A549 (cell line): ENCODE measurements at regions not wholly inside any gene's neighbourhood (a gene's known extent, or its start where the extent isn't known, plus 50 kb on each side); places are given as distances from the start of the nearest gene placed in this dataset.

Experiments used
- ATAC-seq, 2 experiments: fragments of 200-7000 bp in 1 of 2; fragments of >200 bp in 1 of 2; cut with Nextera tagmentation in 1 of 2; cut with Tn5 transposase in 1 of 2; 3 replicates each; pipeline versions ENCODE4 v1.8.0 to v1.9.1; 2018 to 2020; ENCODE audit warnings: mild to moderate bottlenecking in 1 of 2, moderate library complexity in 1 of 2
- CTCF ChIA-PET: fragments of 300-600 bp; sonication (Branson Sonifier 250); formaldehyde crosslinking; extraction: SDS; loops from one replicate; lab custom pipeline; 2021; ENCODE audit warnings: antibody characterized with exemption, inconsistent platforms; lab: Yijun Ruan, JAX
- POLR2A ChIA-PET: fragments of 350-600 bp; formaldehyde crosslinking; extraction: SDS; loops from one replicate; lab custom pipeline; 2021; ENCODE audit warnings: antibody characterized with exemption, inconsistent platforms; lab: Yijun Ruan, JAX
- DNase-seq, 2 experiments: peaks; one replicate each; pipeline versions ENCODE4 v3.0.0 to v3.0.0-alpha.2; 2011 to 2016; ENCODE audit warnings: low read depth in 1 of 2, low spot score in 1 of 2
- FAIRE-seq: peaks from 2 replicates; lab custom pipeline; 2011; peaks lifted over from hg19 to GRCh38; lab: Jason Lieb, UNC
- H3K27ac ChIP-seq, 2 experiments: fragments of >200 bp; sonication (Bioruptor Twin); formaldehyde crosslinking; 3 replicates each; pipeline ENCODE4 v1.5.1; 2016 to 2017
- H3K4me1 ChIP-seq: fragments of >200 bp; sonication (Bioruptor Twin); formaldehyde crosslinking; 3 replicates; pipeline ENCODE4 v1.6.1; 2016
- H3K4me2 ChIP-seq: fragments of >200 bp; sonication (Bioruptor Twin); formaldehyde crosslinking; 3 replicates; pipeline ENCODE4 v1.6.1; 2016
- H3K4me3 ChIP-seq: fragments of >200 bp; sonication (Bioruptor Twin); formaldehyde crosslinking; 3 replicates; pipeline ENCODE4 v1.5.1; 2016
- H3K9me3 ChIP-seq: fragments of >200 bp; sonication (Bioruptor Twin); formaldehyde crosslinking; 3 replicates; pipeline ENCODE4 v1.6.1; 2016
- BHLHE40 ChIP-seq: IDR thresholded peaks from 2 replicates; pipeline ENCODE4 v1.6.1; 2012; ENCODE audit warnings: low read depth, low read length, inconsistent platforms
- CBX2 ChIP-seq: fragments of 200-600 bp; sonication (generic); IDR thresholded peaks from 2 replicates; pipeline ENCODE4 v1.6.1; 2016; ENCODE audit warnings: low read depth, mild to moderate bottlenecking, borderline replicate concordance
- CBX8 ChIP-seq: fragments of 200-600 bp; sonication (generic); IDR thresholded peaks from 2 replicates; pipeline ENCODE4 v1.6.1; 2016
- CEBPB ChIP-seq, 2 experiments: fragments of >200 bp in 1 of 2; sonication (Bioruptor Twin) in 1 of 2; formaldehyde crosslinking in 1 of 2; IDR thresholded peaks; 2 replicates each; pipeline ENCODE4 v1.6.1; 2012 to 2016
- CHD2 ChIP-seq: fragments of 150-350 bp; IDR thresholded peaks from 2 replicates; pipeline ENCODE4 v1.6.1; 2014; ENCODE audit warnings: low read length; ENCODE audit not compliant: partially characterized antibody
- CHD4 ChIP-seq: fragments of 200-600 bp; sonication (generic); IDR thresholded peaks from 2 replicates; pipeline ENCODE4 v1.6.1; 2016; ENCODE audit warnings: antibody characterized with exemption, mild to moderate bottlenecking, borderline replicate concordance
- EHF ChIP-seq: fragments of 250-450 bp; sonication (Bioruptor Pico); IDR thresholded peaks from 2 replicates; pipeline ENCODE4 v1.5.0; 2020; ENCODE audit warnings: mild to moderate bottlenecking
- EP300 ChIP-seq, 2 experiments: fragments of >200 bp; sonication (Bioruptor Twin); formaldehyde crosslinking; IDR thresholded peaks; 2 replicates in 1 of 2; 3 replicates in 1 of 2; pipeline ENCODE4 v1.6.1; 2016 to 2017
- ESRRA ChIP-seq: fragments of 150-350 bp; IDR thresholded peaks from 2 replicates; pipeline ENCODE4 v1.6.1; 2014; ENCODE audit warnings: mild to moderate bottlenecking, low read length, borderline replicate concordance
- FOSB ChIP-seq: fragments of 250-450 bp; sonication (Bioruptor Pico); IDR thresholded peaks from 2 replicates; pipeline ENCODE4 v1.5.0; 2020; ENCODE audit warnings: mild to moderate bottlenecking, moderate library complexity
- FOSL2 ChIP-seq, 2 experiments: fragments of 450-650 bp in 1 of 2; fragments of >200 bp in 1 of 2; sonication (Bioruptor Twin) in 1 of 2; formaldehyde crosslinking; IDR thresholded peaks; 2 replicates each; pipeline versions ENCODE4 v1.5.0 to v1.6.1; 2016 to 2020; ENCODE audit warnings: mild to moderate bottlenecking in 1 of 2, moderate library complexity in 1 of 2
- FOXS1 ChIP-seq: fragments of 250-450 bp; sonication (Bioruptor Pico); IDR thresholded peaks from 2 replicates; pipeline ENCODE4 v1.5.0; 2020; ENCODE audit warnings: mild to moderate bottlenecking, moderate library complexity
- GATA3 ChIP-seq: IDR thresholded peaks from 2 replicates; pipeline ENCODE4 v1.6.1; 2012; ENCODE audit warnings: borderline replicate concordance
- HDAC2 ChIP-seq: fragments of 200-600 bp; sonication (generic); IDR thresholded peaks from 2 replicates; pipeline ENCODE4 v1.6.1; 2016
- HMGXB4 ChIP-seq: fragments of 250-450 bp; sonication (Bioruptor Pico); IDR thresholded peaks from 2 replicates; pipeline ENCODE4 v1.5.0; 2021; ENCODE audit warnings: mild to moderate bottlenecking, moderate library complexity, borderline replicate concordance
- HOXA7 ChIP-seq: fragments of 250-450 bp; sonication (Bioruptor Pico); IDR thresholded peaks from 2 replicates; pipeline ENCODE4 v1.5.0; 2020; ENCODE audit warnings: mild to moderate bottlenecking, moderate library complexity
- HOXB5 ChIP-seq: fragments of 250-450 bp; sonication (Bioruptor Pico); IDR thresholded peaks from 2 replicates; pipeline ENCODE4 v1.5.0; 2020; ENCODE audit warnings: mild to moderate bottlenecking, moderate library complexity
- JUN ChIP-seq, 2 experiments: fragments of >200 bp; sonication (Bioruptor Twin); formaldehyde crosslinking; IDR thresholded peaks; 2 replicates in 1 of 2; 3 replicates in 1 of 2; pipeline ENCODE4 v1.6.1; 2016 to 2017
- MAFK ChIP-seq: fragments of 450-650 bp; IDR thresholded peaks from 2 replicates; pipeline ENCODE4 v1.6.1; 2014; ENCODE audit not compliant: partially characterized antibody
- MAZ ChIP-seq: fragments of 150-350 bp; IDR thresholded peaks from 2 replicates; pipeline ENCODE4 v1.6.1; 2014; ENCODE audit warnings: antibody characterized with exemption, low read depth, low read length, borderline replicate concordance
- MYC ChIP-seq: IDR thresholded peaks from 2 replicates; pipeline ENCODE4 v1.6.1; 2012; ENCODE audit warnings: mild to moderate bottlenecking, inconsistent platforms, low read length, improper control_type of control experiment, borderline replicate concordance
- NFE2L2 ChIP-seq: fragments of 150-350 bp; conservative IDR thresholded peaks from 2 replicates; pipeline ENCODE4 v1.6.1; 2014; ENCODE audit warnings: low read length
- NR3C1 ChIP-seq: fragments of >200 bp; sonication (Bioruptor Twin); formaldehyde crosslinking; IDR thresholded peaks from 3 replicates; pipeline ENCODE4 v1.6.1; 2017
- PBX3 ChIP-seq: IDR thresholded peaks from 2 replicates; pipeline ENCODE4 v1.6.1; 2012
- POLR2A ChIP-seq: IDR thresholded peaks from 2 replicates; pipeline ENCODE4 v1.6.1; 2012; ENCODE audit warnings: mild to moderate bottlenecking, low read length
- POLR2AphosphoS2 ChIP-seq: conservative IDR thresholded peaks from 2 replicates; pipeline ENCODE4 v1.6.1; 2012; ENCODE audit warnings: low read length, improper control_type of control experiment, inconsistent platforms
- RARB ChIP-seq: fragments of 250-450 bp; sonication (Bioruptor Pico); IDR thresholded peaks from 2 replicates; pipeline ENCODE4 v1.8.0; 2021; ENCODE audit warnings: mild to moderate bottlenecking, moderate library complexity
- SREBF2 ChIP-seq: fragments of 450-650 bp; IDR thresholded peaks from 2 replicates; pipeline ENCODE4 v1.6.1; 2014; ENCODE audit warnings: mild to moderate bottlenecking, moderate library complexity
- TFCP2L1 ChIP-seq: fragments of 250-450 bp; sonication (Bioruptor Pico); IDR thresholded peaks from 2 replicates; pipeline ENCODE4 v1.5.0; 2021; ENCODE audit warnings: mild to moderate bottlenecking
- ZC3H11A ChIP-seq: fragments of 450-650 bp; IDR thresholded peaks from 2 replicates; pipeline ENCODE4 v1.6.1; 2014; ENCODE audit warnings: antibody characterized with exemption, mild to moderate bottlenecking
- ZSCAN20 ChIP-seq: fragments of 250-450 bp; sonication (Bioruptor Pico); IDR thresholded peaks from 2 replicates; pipeline ENCODE4 v1.8.0; 2022; ENCODE audit warnings: mild to moderate bottlenecking, moderate library complexity
- WGBS: methylation state at CpG from one replicate; pipeline ENCODE4 v1.1.6; 2017; ENCODE audit errors: missing lambda C conversion rate; 5-methylcytosine and 5-hydroxymethylcytosine counted together
- TF ChIP-seq, protein P1 (sequence below): fragments of >200 bp; sonication (Bioruptor Twin); formaldehyde crosslinking; IDR thresholded peaks from 2 replicates; pipeline ENCODE4 v1.6.1; 2016
- TF ChIP-seq, protein P2 (sequence below): fragments of 150-350 bp; IDR thresholded peaks from 2 replicates; pipeline ENCODE4 v1.6.1; 2014; ENCODE audit warnings: low read depth, mild to moderate bottlenecking, low read length
- TF ChIP-seq, protein P3 (sequence below): IDR thresholded peaks from 2 replicates; pipeline ENCODE4 v1.6.1; 2012; ENCODE audit warnings: low read depth, borderline replicate concordance

GRCh38 chr5:112653638-112654205 is 84.0 kb upstream of the APC start:
- ChIA-PET POLR2A (no interaction called here), CTCF (no interaction called here)
- no peak for ATAC-seq
- no peak for FAIRE-seq
- 68% methylated on average over 5 of the region's 5 CpGs for whole genome bisulfite sequencing
- no peaks in the 10 kb centered on the region for H3K9me3 ChIP-seq
- no peak for DNase-seq
- no peak overlapping the region for H3K4me3 ChIP-seq
- no peaks in the 10 kb centered on the region for H3K4me1 ChIP-seq
- TF ChIP-seq, protein P1, sequence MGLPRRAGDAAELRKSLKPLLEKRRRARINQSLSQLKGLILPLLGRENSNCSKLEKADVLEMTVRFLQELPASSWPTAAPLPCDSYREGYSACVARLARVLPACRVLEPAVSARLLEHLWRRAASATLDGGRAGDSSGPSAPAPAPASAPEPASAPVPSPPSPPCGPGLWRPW: no peak
- TF ChIP-seq POLR2AphosphoS2 (no peak), HOXA7 (CRISPR knock-in tag) (no peak), CBX2 (no peak), NR3C1 (no peak), MAFK (no peak), MAZ (no peak), FOXS1 (CRISPR knock-in tag) (no peak), SREBF2 (no peak), CHD2 (no peak), CEBPB (IDR thresholded peaks at IDR 0.05) (no peak), FOSL2 (IDR thresholded peaks at IDR 0.05) (no peak), FOSL2 (CRISPR knock-in tag; IDR thresholded peaks at IDR 0.05) (no peak), GATA3 (no peak), PBX3 (no peak), FOSB (no peak), RARB (CRISPR knock-in tag) (no peak), HMGXB4 (CRISPR knock-in tag) (no peak), EHF (CRISPR knock-in tag) (no peak)
- TF ChIP-seq, protein P2, sequence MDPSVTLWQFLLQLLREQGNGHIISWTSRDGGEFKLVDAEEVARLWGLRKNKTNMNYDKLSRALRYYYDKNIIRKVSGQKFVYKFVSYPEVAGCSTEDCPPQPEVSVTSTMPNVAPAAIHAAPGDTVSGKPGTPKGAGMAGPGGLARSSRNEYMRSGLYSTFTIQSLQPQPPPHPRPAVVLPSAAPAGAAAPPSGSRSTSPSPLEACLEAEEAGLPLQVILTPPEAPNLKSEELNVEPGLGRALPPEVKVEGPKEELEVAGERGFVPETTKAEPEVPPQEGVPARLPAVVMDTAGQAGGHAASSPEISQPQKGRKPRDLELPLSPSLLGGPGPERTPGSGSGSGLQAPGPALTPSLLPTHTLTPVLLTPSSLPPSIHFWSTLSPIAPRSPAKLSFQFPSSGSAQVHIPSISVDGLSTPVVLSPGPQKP: no peak
- TF ChIP-seq, protein P3, sequence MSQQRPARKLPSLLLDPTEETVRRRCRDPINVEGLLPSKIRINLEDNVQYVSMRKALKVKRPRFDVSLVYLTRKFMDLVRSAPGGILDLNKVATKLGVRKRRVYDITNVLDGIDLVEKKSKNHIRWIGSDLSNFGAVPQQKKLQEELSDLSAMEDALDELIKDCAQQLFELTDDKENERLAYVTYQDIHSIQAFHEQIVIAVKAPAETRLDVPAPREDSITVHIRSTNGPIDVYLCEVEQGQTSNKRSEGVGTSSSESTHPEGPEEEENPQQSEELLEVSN: no peak
- no peak overlapping the region for H3K4me2 ChIP-seq
- no peak overlapping the region for H3K27ac ChIP-seq

DNA sequence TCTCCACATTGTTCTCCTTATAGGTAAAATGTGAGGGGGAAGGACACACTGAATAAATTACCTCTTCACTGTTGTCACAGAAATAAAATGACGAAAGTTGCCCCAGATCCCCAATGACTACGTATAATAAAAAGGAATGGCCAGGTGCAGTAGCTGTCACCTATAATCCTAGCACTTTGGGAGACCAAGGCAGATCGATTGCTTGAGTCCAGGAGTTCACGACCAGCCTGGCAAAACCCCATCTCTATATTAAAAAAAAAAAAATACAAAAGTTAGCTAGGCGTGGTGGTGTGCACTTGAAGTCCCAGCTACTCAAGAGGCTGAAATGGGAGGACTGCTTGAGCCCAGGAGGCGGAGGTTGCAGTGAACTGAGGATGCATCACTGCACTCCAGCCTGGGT is 82.2 kb upstream of the APC start:
- Histone ChIP-seq H3K27ac (no peak overlapping the region), H3K4me1 (no peaks in the 10 kb centered on the region), H3K4me3 (no peak overlapping the region), H3K4me2 (no peak overlapping the region), H3K9me3 (no peaks in the 10 kb centered on the region)
- ChIA-PET CTCF (interaction anchor here (0.6 kb wide), 1 partner anchor 245 kb away, joined by 3 read pairs; no protein-coding TSS in a partner anchor), POLR2A (no interaction called here)
- TF ChIP-seq TFCP2L1 (CRISPR knock-in tag) (no peak), NFE2L2 (no peak), EP300 (IDR thresholded peaks at IDR 0.05) (no peak), NR3C1 (no peak), HOXB5 (CRISPR knock-in tag) (no peak), POLR2A (no peak), JUN (IDR thresholded peaks at IDR 0.05) (no peak), ZSCAN20 (CRISPR knock-in tag) (no peak), BHLHE40 (no peak), SREBF2 (no peak), CHD4 (no peak), ESRRA (no peak), ZC3H11A (no peak), CBX8 (no peak), MYC (no peak), HDAC2 (no peak)
- TF ChIP-seq, protein P3: no peak
- ATAC-seq: no peak
- WGBS: 56% methylated on average over 6 of the region's 6 CpGs
- no peak for DNase-seq
- no peak for FAIRE-seq
